ENCODE measurements at regions not wholly inside any gene's neighbourhood (a gene's known extent, or its start where the extent isn't known, plus 50 kb on each side); places are given as distances from the start of the nearest gene placed in this dataset.

- Histone ChIP-seq H2BK20ac (ENCODE audit: low read length) (no peak overlapping the region), H3K18ac (ENCODE audit: extremely low read depth, low read length) (no peak overlapping the region), H3K23ac (ENCODE audit: insufficient read length) (no peak overlapping the region), H3K56ac (replicated peaks; ENCODE audit: insufficient read length, low read depth, low read length) (no peak overlapping the region), H2AFZ (ENCODE audit: low read length) (no peak overlapping the region), H4K91ac (replicated peaks; ENCODE audit: insufficient read length, low read length) (no peak overlapping the region), H3K4me1 (replicated peaks in 1 of 4; ENCODE audit: control insufficient read depth in 3 of 4, insufficient read depth in 4 of 4, low read length in 3 of 4) (no peaks in the 10 kb centered on the region), H3K4me2 (ENCODE audit: insufficient read depth in 1 of 2, low read depth in 2 of 2, low read length in 2 of 2) (no peak overlapping the region), H4K5ac (ENCODE audit: insufficient read length, low read depth, low read length) (no peak overlapping the region), H4K20me1 (replicated peaks in 1 of 2; ENCODE audit: control insufficient read depth in 1 of 2, insufficient read depth in 2 of 2, low read length in 2 of 2) (no peaks in the 10 kb centered on the region), H3K27me3 (replicated peaks in 1 of 4; ENCODE audit: control insufficient read depth in 3 of 4, extremely low read depth in 1 of 4, insufficient read depth in 3 of 4, low read length in 3 of 4) (no peaks in the 10 kb centered on the region), H4K8ac (ENCODE audit: extremely low read depth, insufficient read depth, low read length) (no peak overlapping the region), H3K14ac (ENCODE audit: insufficient read length) (no peak overlapping the region), H3K4ac (replicated peaks; ENCODE audit: insufficient read length, low read depth, low read length) (no peak overlapping the region), H2BK5ac (ENCODE audit: low read depth, low read length) (no peak overlapping the region), H3K9me3 (ENCODE audit: insufficient read depth in 2 of 2, low read depth in 1 of 2, low read length in 1 of 2) (peaks cover 20 to 22% of the 10 kb centered on the region in 2 experiments), H2BK12ac (ENCODE audit: low read depth, low read length) (no peak overlapping the region), H3K23me2 (ENCODE audit: low read depth, low read length) (no peaks in the 10 kb centered on the region), H3K27ac (ENCODE audit: low read depth, low read length) (no peak overlapping the region), H2BK15ac (ENCODE audit: low read length) (no peak overlapping the region), H3K79me1 (ENCODE audit: low read depth, low read length) (no peaks in the 10 kb centered on the region), H3K36me3 (ENCODE audit: control insufficient read depth in 2 of 4, insufficient read depth in 4 of 4, low read length in 3 of 4) (no peaks in the 10 kb centered on the region), H2BK120ac (replicated peaks; ENCODE audit: low read depth, low read length) (no peak overlapping the region), H3K4me3 (ENCODE audit: extremely low read depth in 1 of 4, insufficient read depth in 2 of 4, low read depth in 3 of 4, low read length in 4 of 4) (no peak overlapping the region), H2AK5ac (ENCODE audit: low read depth, low read length) (no peak overlapping the region), H3K79me2 (ENCODE audit: control insufficient read depth in 1 of 2, insufficient read depth in 2 of 2, low read length in 2 of 2) (no peaks in the 10 kb centered on the region), H3K9ac (replicated peaks in 1 of 4; ENCODE audit: extremely low read depth in 1 of 4, low read depth in 3 of 4, low read length in 3 of 4) (no peak overlapping the region)
- DNase-seq (ENCODE audit: low read depth in 1 of 2, low spot score in 2 of 2) (no peak), FAIRE-seq (no peak)
- ChIA-PET POLR2A (ENCODE audit: partially characterized antibody) (no interaction called here), CTCF (ENCODE audit: partially characterized antibody) (interaction anchor here (0.5 to 3.0 kb wide), 8 partner anchors 9 to 1856 kb away, joined by 3 to 11 read pairs (median 3); no protein-coding TSS in a partner anchor)
- 67% methylated on average over 5 of the region's 6 CpGs; no CpG with 5 or more reads in 1 of the 2 experiments for WGBS, 2 experiments (ENCODE audit: extremely low coverage in 1 of 2, insufficient coverage in 1 of 2, insufficient read length in 1 of 2, insufficient replicate concordance in 2 of 2, low coverage in 1 of 2, low lambda C conversion rate in 2 of 2, missing lambda C conversion rate in 1 of 2)
- TF ChIP-seq CTCF (IDR thresholded peaks at IDR 0.05; ENCODE audit: control extremely low read depth in 1 of 3, insufficient read depth in 1 of 3, low read depth in 1 of 3, low read length in 3 of 3) = peak in 2 of 3 experiments; percentile 20 to 57; a peak in 2 of 4 replicates
Measured at GRCh38 chr3:104628185-104628789, 738.4 kb upstream of the ALCAM start.
